H9 (cell line): ENCODE measurements at regions not wholly inside any gene's neighbourhood (a gene's known extent, or its start where the extent isn't known, plus 50 kb on each side); places are given as distances from the start of the nearest gene placed in this dataset.
A peak's percentile ranks its signal among the peaks of the same experiment; 100 is the strongest.
"Not testable (repeated sequence)": the region's sequence is repeated elsewhere in the genome, so short reads cannot be mapped to it uniquely, and the experiment has no call there.

Experiments used
- DNase-seq: peaks from one replicate; pipeline ENCODE4 v3.0.0-alpha.2; 2017
- H2AFZ ChIP-seq: one replicate; pipeline ENCODE4 v1.6.1; 2013; ENCODE audit warnings: mild to moderate bottlenecking, low read length, control low read depth, moderate library complexity
- H2AK5ac ChIP-seq: 2 replicates; pipeline ENCODE4 v1.6.1; 2013; ENCODE audit warnings: low read length, control low read depth, mixed read lengths; ENCODE audit not compliant: insufficient read length
- H2BK120ac ChIP-seq: one replicate; pipeline ENCODE4 v1.6.1; 2013; ENCODE audit warnings: low read depth, mild to moderate bottlenecking, low read length, control low read depth, inconsistent platforms; ENCODE audit not compliant: poor library complexity, severe bottlenecking
- H2BK12ac ChIP-seq: 2 replicates; pipeline ENCODE4 v1.6.1; 2013; ENCODE audit warnings: low read length, control low read depth, mixed read lengths, low read depth; ENCODE audit not compliant: insufficient read length
- H2BK15ac ChIP-seq: 2 replicates; pipeline ENCODE4 v1.6.1; 2013; ENCODE audit warnings: low read depth, low read length, control low read depth
- H2BK20ac ChIP-seq: one replicate; pipeline ENCODE4 v1.6.1; 2013; ENCODE audit warnings: low read depth, mild to moderate bottlenecking, low read length, control low read depth, inconsistent platforms; ENCODE audit not compliant: poor library complexity, severe bottlenecking
- H2BK5ac ChIP-seq: 2 replicates; pipeline ENCODE4 v1.6.1; 2013; ENCODE audit warnings: low read length, control low read depth, mixed read lengths; ENCODE audit not compliant: insufficient read length
- H3K14ac ChIP-seq: 2 replicates; pipeline ENCODE4 v1.6.1; 2013; ENCODE audit warnings: low read length, control low read depth; ENCODE audit not compliant: insufficient read depth
- H3K18ac ChIP-seq: 2 replicates; pipeline ENCODE4 v1.6.1; 2013; ENCODE audit warnings: low read depth, mild to moderate bottlenecking, mixed read lengths, low read length, control low read depth; ENCODE audit not compliant: insufficient read length
- H3K23ac ChIP-seq: 2 replicates; pipeline ENCODE4 v1.6.1; 2013; ENCODE audit warnings: low read length, control low read depth, mixed read lengths, low read depth; ENCODE audit not compliant: insufficient read length
- H3K23me2 ChIP-seq: 2 replicates; pipeline ENCODE4 v1.6.1; 2013; ENCODE audit warnings: low read depth, mild to moderate bottlenecking, mixed read lengths, low read length, control low read depth; ENCODE audit not compliant: insufficient read length, poor library complexity, severe bottlenecking
- H3K27ac ChIP-seq: 2 replicates; pipeline ENCODE4 v1.5.1; 2013; ENCODE audit warnings: low read length, control low read depth, mixed read lengths, low read depth; ENCODE audit not compliant: insufficient read length
- H3K27me3 ChIP-seq: 2 replicates; pipeline ENCODE4 v1.6.1; 2013; ENCODE audit warnings: low read length, control low read depth, inconsistent platforms; ENCODE audit not compliant: insufficient read depth
- H3K4ac ChIP-seq: 2 replicates; pipeline ENCODE4 v1.6.1; 2013; ENCODE audit warnings: low read depth, mild to moderate bottlenecking, control low read depth, inconsistent platforms, low read length, moderate library complexity
- H3K4me1 ChIP-seq: 2 replicates; pipeline ENCODE4 v1.6.1; 2013; ENCODE audit warnings: low read length, control low read depth, inconsistent platforms; ENCODE audit not compliant: insufficient read depth
- H3K4me2 ChIP-seq: 2 replicates; pipeline ENCODE4 v1.6.1; 2013; ENCODE audit warnings: low read length, control low read depth, mixed read lengths; ENCODE audit not compliant: insufficient read length, insufficient read depth
- H3K56ac ChIP-seq: 2 replicates; pipeline ENCODE4 v1.6.1; 2013; ENCODE audit warnings: low read depth, mild to moderate bottlenecking, mixed read lengths, low read length, control low read depth; ENCODE audit not compliant: insufficient read length
- H3K79me1 ChIP-seq: 2 replicates; pipeline ENCODE4 v1.6.1; 2013; ENCODE audit warnings: low read depth, mild to moderate bottlenecking, moderate library complexity, low read length, control low read depth, inconsistent platforms; ENCODE audit not compliant: insufficient read depth, poor library complexity, severe bottlenecking
- H3K79me2 ChIP-seq: 2 replicates; pipeline ENCODE4 v1.6.1; 2013; ENCODE audit warnings: low read length, control low read depth, inconsistent platforms; ENCODE audit not compliant: insufficient read depth
- H3K9ac ChIP-seq: 2 replicates; pipeline ENCODE4 v1.6.1; 2013; ENCODE audit warnings: low read length, control low read depth, mixed read lengths; ENCODE audit not compliant: insufficient read length; ENCODE audit errors: extremely low read depth
- H3K9me3 ChIP-seq: one replicate; pipeline ENCODE4 v1.6.1; 2013; ENCODE audit warnings: low read depth, low read length, inconsistent platforms; ENCODE audit not compliant: control insufficient read depth
- H3T11ph ChIP-seq: one replicate; pipeline ENCODE4 v1.6.1; 2013; ENCODE audit warnings: mild to moderate bottlenecking, low read length, control low read depth, inconsistent platforms
- H4K20me1 ChIP-seq: one replicate; pipeline ENCODE4 v1.6.1; 2013; ENCODE audit not compliant: control insufficient read depth, insufficient read length, insufficient read depth
- H4K5ac ChIP-seq: 2 replicates; pipeline ENCODE4 v1.6.1; 2013; ENCODE audit warnings: low read depth, mild to moderate bottlenecking, mixed read lengths, low read length, control low read depth; ENCODE audit not compliant: insufficient read length
- H4K8ac ChIP-seq: replicated peaks from 2 replicates; pipeline ENCODE4 v1.6.1; 2013; ENCODE audit warnings: low read length, control low read depth, mixed read lengths, low read depth; ENCODE audit not compliant: insufficient read length
- H4K91ac ChIP-seq: 2 replicates; pipeline ENCODE4 v1.6.1; 2013; ENCODE audit warnings: low read depth, mild to moderate bottlenecking, moderate library complexity, mixed read lengths, low read length, control low read depth; ENCODE audit not compliant: insufficient read length
- H3K27ac Mint-ChIP-seq, 3 experiments: 2 replicates in 2 of 3; 3 replicates in 1 of 3; pipeline ENCODE4 v1.8.0; 2020 to 2021; ENCODE audit warnings: mixed read lengths in 3 of 3, mild to moderate bottlenecking in 1 of 3, moderate library complexity in 1 of 3
- H3K27me3 Mint-ChIP-seq: 2 replicates; pipeline ENCODE4 v1.8.0; 2021; ENCODE audit warnings: low read depth, mild to moderate bottlenecking, moderate library complexity, mixed read lengths
- H3K36me3 Mint-ChIP-seq, 3 experiments: 2 replicates in 2 of 3; 3 replicates in 1 of 3; pipeline ENCODE4 v1.8.0; 2020 to 2021; ENCODE audit warnings: low read depth in 3 of 3, mixed read lengths in 3 of 3; ENCODE audit not compliant: insufficient read depth in 1 of 3
- H3K4me1 Mint-ChIP-seq, 2 experiments: 2 replicates each; pipeline ENCODE4 v1.8.0; 2020; ENCODE audit warnings: mixed read lengths in 2 of 2
- H3K4me3 Mint-ChIP-seq, 2 experiments: 2 replicates in 1 of 2; 3 replicates in 1 of 2; pipeline ENCODE4 v1.8.0; 2020 to 2021; ENCODE audit warnings: mild to moderate bottlenecking in 2 of 2, mixed read lengths in 2 of 2, moderate library complexity in 1 of 2
- H3K9me3 Mint-ChIP-seq, 2 experiments: 2 replicates in 1 of 2; 3 replicates in 1 of 2; pipeline ENCODE4 v1.8.0; 2020; ENCODE audit warnings: mild to moderate bottlenecking in 2 of 2, mixed read lengths in 2 of 2, moderate library complexity in 1 of 2
- WGBS: extraction: QIAGEN DNeasy Blood & Tissue Kit; methylation state at CpG from one replicate; pipeline ENCODE4 v1.1.7; 2013; ENCODE audit warnings: missing lambda C conversion rate, low lambda C conversion rate, mixed read lengths; ENCODE audit not compliant: insufficient read length; ENCODE audit errors: extremely low coverage; 5-methylcytosine and 5-hydroxymethylcytosine counted together
- TF ChIP-seq, protein P1 (sequence below): fragments of 200-600 bp; sonication (generic); conservative IDR thresholded peaks from 3 replicates; pipeline ENCODE4 v1.8.0; 2021; ENCODE audit warnings: antibody characterized with exemption, mild to moderate bottlenecking

DNA sequence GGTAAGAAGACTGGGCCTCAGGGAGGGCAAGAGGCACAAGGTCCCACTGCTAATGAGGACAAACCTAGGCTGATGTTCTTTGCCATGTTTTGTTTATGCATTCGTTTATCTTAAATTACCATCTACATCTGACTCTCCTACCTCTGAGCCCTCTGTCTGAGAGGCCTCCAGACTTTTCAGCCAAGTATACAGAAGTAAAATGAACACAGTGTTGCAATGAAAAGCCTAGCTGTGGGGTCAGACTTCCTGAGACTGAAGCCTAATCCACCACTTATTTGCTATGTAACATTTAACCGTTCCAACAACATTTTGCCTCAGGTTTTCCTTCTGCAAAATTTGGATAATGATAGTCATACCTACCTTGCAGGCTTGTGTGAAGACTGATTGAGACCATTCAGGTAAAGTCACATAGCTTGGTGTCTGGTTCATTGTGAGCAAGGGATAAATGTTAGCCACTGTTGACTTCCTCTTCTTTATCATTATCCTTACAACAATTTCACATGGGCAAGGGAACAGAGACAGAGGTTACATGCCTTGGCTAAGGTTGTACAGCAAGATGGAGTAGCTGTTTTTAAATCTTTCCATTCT is 374.9 kb upstream of the CLINT1 start:
- Mint-ChIP-seq H3K4me1 (peaks cover 4 to 6% of the 10 kb centered on the region in 2 experiments; a peak in 2 of 4 replicates), H3K9me3 (no peaks in the 10 kb centered on the region), H3K27me3 (no peaks in the 10 kb centered on the region), H3K27ac (0 out of 7 replicates have a peak overlapping the region, but pooled peaks of 1 of the 3 experiments have one; percentile 9), H3K4me3 (no peak overlapping the region), H3K36me3 (no peaks in the 10 kb centered on the region; a peak in 1 of 7 replicates)
- Histone ChIP-seq H2BK15ac (no peak overlapping the region), H3K56ac (no peak overlapping the region), H3K4ac (no peak overlapping the region), H3K79me2 (no peaks in the 10 kb centered on the region), H3K18ac (no peak overlapping the region), H3K9me3 (no peaks in the 10 kb centered on the region), H3K27me3 (no peaks in the 10 kb centered on the region), H2BK120ac (no peak overlapping the region), H3K23me2 (no peaks in the 10 kb centered on the region), H3K4me2 (no peak overlapping the region), H4K8ac (no peak overlapping the region), H3T11ph (no peak overlapping the region), H2BK20ac (no peak overlapping the region), H3K27ac (no peak overlapping the region), H2BK12ac (no peak overlapping the region), H3K23ac (no peak overlapping the region), H3K4me1 (no peaks in the 10 kb centered on the region), H4K91ac (no peak overlapping the region), H2AK5ac (no peak overlapping the region), H3K79me1 (no peaks in the 10 kb centered on the region), H2BK5ac (no peak overlapping the region), H3K14ac (no peak overlapping the region), H4K20me1 (no peaks in the 10 kb centered on the region), H4K5ac (no peak overlapping the region), H3K9ac (no peak overlapping the region), H2AFZ (no peak overlapping the region)
- no peak for DNase-seq
- TF ChIP-seq, protein P1, sequence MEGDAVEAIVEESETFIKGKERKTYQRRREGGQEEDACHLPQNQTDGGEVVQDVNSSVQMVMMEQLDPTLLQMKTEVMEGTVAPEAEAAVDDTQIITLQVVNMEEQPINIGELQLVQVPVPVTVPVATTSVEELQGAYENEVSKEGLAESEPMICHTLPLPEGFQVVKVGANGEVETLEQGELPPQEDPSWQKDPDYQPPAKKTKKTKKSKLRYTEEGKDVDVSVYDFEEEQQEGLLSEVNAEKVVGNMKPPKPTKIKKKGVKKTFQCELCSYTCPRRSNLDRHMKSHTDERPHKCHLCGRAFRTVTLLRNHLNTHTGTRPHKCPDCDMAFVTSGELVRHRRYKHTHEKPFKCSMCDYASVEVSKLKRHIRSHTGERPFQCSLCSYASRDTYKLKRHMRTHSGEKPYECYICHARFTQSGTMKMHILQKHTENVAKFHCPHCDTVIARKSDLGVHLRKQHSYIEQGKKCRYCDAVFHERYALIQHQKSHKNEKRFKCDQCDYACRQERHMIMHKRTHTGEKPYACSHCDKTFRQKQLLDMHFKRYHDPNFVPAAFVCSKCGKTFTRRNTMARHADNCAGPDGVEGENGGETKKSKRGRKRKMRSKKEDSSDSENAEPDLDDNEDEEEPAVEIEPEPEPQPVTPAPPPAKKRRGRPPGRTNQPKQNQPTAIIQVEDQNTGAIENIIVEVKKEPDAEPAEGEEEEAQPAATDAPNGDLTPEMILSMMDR, result no peak
- WGBS, result no CpG with 5 or more reads among the region's 2 CpGs

DNA sequence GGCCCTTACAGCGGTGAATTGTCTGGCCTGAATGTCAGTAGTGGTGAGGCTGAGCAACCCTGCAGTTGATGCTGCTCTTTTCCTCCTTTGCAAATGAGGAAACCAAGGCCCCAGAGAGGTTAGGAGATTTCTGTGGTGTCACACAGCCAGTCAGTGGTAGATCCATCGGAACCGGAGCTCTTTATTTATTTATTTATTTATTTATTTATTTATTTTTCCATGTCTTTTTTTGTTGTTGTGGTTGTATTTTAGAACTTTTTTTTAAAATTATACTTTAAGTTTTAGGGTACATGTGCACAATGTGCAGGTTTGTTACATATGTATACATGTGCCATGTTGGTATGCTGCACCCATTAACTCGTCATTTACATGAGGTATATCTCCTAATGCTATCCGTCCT is 368.4 kb upstream of the CLINT1 start:
- H3K4me3 Mint-ChIP-seq, H2BK12ac ChIP-seq, H3K4ac ChIP-seq, H3K79me1 ChIP-seq, H3K4me1 Mint-ChIP-seq, H3K27me3 ChIP-seq, H2AFZ ChIP-seq, H3K36me3 Mint-ChIP-seq, H2BK5ac ChIP-seq, H3K4me1 ChIP-seq, H4K91ac ChIP-seq, H3K18ac ChIP-seq, DNase-seq, H3K9me3 ChIP-seq, H3K9ac ChIP-seq, H3K23me2 ChIP-seq, H2BK15ac ChIP-seq, H3K27me3 Mint-ChIP-seq, H3K27ac ChIP-seq, H3K9me3 Mint-ChIP-seq, H3K23ac ChIP-seq, H4K5ac ChIP-seq, H3K56ac ChIP-seq, H2AK5ac ChIP-seq, H4K8ac ChIP-seq, H2BK120ac ChIP-seq, H3K4me2 ChIP-seq, H4K20me1 ChIP-seq, H3K79me2 ChIP-seq, H3K27ac Mint-ChIP-seq, H3K14ac ChIP-seq, H2BK20ac ChIP-seq, H3T11ph ChIP-seq: not testable (repeated sequence)
- no CpG with 5 or more reads among the region's 5 CpGs for WGBS
